GM19397 (cell line): ENCODE measurements at regions not wholly inside any gene's neighbourhood (a gene's known extent, or its start where the extent isn't known, plus 50 kb on each side); places are given as distances from the start of the nearest gene placed in this dataset.

Experiments
- ATAC-seq: cut with Tn5 transposase; IDR thresholded peaks from one replicate; pipeline ENCODE4 v1.9.1; 2021; ENCODE audit warnings: mild to moderate bottlenecking, moderate library complexity; ENCODE audit not compliant: unreplicated experiment

- ATAC-seq: no peak
These were observed 92.2 kb downstream of the MRPL36 start for GRCh38 chr5:1707467-1707866.

- no peak for ATAC-seq
These were observed 93.2 kb downstream of the MRPL36 start for GRCh38 chr5:1706428-1706827.

- no peak for ATAC-seq
These were observed 93.6 kb downstream of the MRPL36 start for GRCh38 chr5:1706021-1706420.

- ATAC-seq: no peak
These were observed 95.0 kb downstream of the MRPL36 start for GRCh38 chr5:1704676-1705075.

GRCh38 chr5:1704266-1704665 is 95.4 kb downstream of the MRPL36 start:
- ATAC-seq: no peak

GRCh38 chr5:1703352-1704050 is 96.1 kb downstream of the MRPL36 start:
- no peak for ATAC-seq

- no peak for ATAC-seq
These were observed 97.3 kb downstream of the MRPL36 start for GRCh38 chr5:1702318-1702717.

- no peak for ATAC-seq
These were observed 97.8 kb downstream of the MRPL36 start for GRCh38 chr5:1701884-1702283.

- ATAC-seq: no peak
These were observed 98.3 kb downstream of the MRPL36 start for GRCh38 chr5:1701216-1701864.

- ATAC-seq: no peak
These were observed 100.2 kb downstream of the MRPL36 start for GRCh38 chr5:1699394-1699793.

- no peak for ATAC-seq
These were observed 100.9 kb downstream of the MRPL36 start for GRCh38 chr5:1698589-1699316.

- ATAC-seq: no peak
These were observed 107.3 kb downstream of the MRPL36 start for GRCh38 chr5:1692381-1692780.

- no peak for ATAC-seq
These were observed 112.2 kb downstream of the MRPL36 start for GRCh38 chr5:1687301-1687970.

GRCh38 chr5:1686016-1686802 is 113.4 kb downstream of the MRPL36 start:
- ATAC-seq: no peak

- ATAC-seq: no peak
These were observed 114.6 kb downstream of the MRPL36 start for GRCh38 chr5:1685066-1685465.

- no peak for ATAC-seq
These were observed 117.7 kb downstream of the MRPL36 start for GRCh38 chr5:1681955-1682354.

GRCh38 chr5:1673042-1673677 is 126.5 kb downstream of the MRPL36 start:
- no peak for ATAC-seq

- ATAC-seq: no peak
These were observed 127.2 kb downstream of the MRPL36 start for GRCh38 chr5:1672396-1672795.

GRCh38 chr5:1671351-1671750 is 128.3 kb downstream of the MRPL36 start:
- ATAC-seq: no peak

- no peak for ATAC-seq
These were observed 129.3 kb downstream of the MRPL36 start for GRCh38 chr5:1670351-1670750.
